HG03520 (cell line): ENCODE measurements at regions not wholly inside any gene's neighbourhood (a gene's known extent, or its start where the extent isn't known, plus 50 kb on each side); places are given as distances from the start of the nearest gene placed in this dataset.
A peak's percentile ranks its signal among the peaks of the same experiment; 100 is the strongest.
"Not testable (repeated sequence)": the region's sequence is repeated elsewhere in the genome, so short reads cannot be mapped to it uniquely, and the experiment has no call there.

Source experiments
- ATAC-seq: cut with Tn5 transposase; IDR thresholded peaks from one replicate; pipeline ENCODE4 v1.9.1; 2021; ENCODE audit warnings: mild to moderate bottlenecking, moderate library complexity; ENCODE audit not compliant: unreplicated experiment

DNA sequence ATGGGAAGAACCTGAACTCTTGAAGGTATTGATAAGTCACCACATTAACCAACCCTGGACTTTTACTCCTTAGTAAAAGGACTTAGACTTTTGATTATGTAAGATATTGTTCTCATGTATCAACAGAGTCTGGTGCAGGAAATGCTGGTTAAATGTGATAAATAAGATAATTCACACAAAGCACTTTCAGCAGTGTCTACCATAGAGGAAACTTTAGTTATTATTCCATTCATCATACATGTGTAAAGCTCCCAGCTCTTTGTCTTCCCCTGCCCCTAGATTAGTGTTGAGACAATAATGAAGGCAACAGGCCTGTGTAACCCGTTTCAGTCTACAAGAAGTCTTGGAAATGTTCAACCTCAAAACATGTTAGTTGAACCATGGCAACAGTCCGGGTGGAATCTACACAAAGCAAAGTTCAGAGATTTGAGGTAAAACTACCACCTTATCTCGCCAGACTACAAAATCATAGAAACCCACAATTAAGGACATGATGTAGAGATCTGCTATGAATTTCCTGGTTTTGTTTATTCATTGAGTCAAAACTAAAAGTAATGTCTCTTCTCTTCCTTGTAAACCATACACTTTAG is 109.9 kb upstream of the ADO start:
- ATAC-seq, result no peak

- ATAC-seq, result no peak
Measured at GRCh38 chr10:62696798-62697197, 107.7 kb upstream of the ADO start.

DNA sequence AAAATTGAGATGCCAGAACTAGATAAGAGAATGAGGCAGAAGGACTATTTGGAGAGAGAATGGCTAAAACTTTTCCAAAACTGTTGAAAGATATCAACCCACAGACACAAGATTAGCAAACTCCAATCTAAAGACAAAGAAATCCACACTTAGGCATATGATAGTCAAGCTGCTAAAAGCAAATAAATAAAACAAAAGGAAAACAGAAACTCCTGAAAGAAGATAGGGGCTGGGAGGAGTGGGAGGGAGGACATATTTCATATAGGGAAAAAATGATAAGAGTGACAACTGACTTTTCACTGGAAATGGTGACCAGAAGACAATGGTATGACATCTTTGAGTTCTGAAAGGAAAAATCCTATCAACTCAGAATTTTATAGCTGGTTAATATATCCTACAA is 105.4 kb upstream of the ADO start:
- no peak for ATAC-seq

GRCh38 chr10:62704121-62704520 is 100.4 kb upstream of the ADO start:
- ATAC-seq, result not testable (repeated sequence)

GRCh38 chr10:62705789-62706188 is 98.7 kb upstream of the ADO start:
- ATAC-seq, result no peak

DNA sequence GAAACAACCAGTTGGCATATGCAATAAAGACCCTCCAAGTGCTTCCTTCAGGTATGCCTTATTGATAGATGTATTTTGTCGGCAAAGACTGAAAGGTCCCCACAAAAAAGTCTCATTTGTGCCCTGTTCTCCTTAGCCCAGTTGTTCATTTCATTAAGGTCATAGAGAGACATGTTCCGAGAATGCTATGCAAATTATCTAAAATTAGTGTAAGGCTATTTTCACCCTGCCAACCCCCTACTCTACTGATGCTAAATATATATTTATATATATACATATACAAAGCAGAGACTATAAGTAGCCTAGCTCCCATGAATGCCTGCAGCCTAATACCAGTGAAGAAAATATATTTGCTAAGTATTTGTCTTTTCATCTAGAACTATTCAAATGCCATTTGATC is 96.7 kb upstream of the ADO start:
- peak; percentile 64 for ATAC-seq

DNA sequence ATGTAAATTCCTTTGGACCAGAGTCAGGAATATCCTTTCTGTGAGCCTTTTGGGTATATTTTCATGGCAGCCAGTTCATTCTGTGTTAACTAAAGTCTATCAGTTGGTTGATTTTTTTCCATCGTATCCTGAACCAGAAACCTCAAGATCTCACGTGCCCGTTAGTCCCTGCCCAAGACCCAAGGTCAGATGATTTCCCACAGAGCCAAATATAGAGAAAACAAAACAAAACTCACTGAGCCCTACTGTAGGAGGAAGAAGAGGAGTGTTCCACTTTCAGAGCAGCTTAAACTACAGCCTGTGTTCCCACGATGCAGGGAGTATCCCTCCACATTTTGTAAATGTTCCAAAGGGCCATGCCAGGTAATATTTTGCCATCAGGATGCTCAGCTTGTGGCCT is 96.0 kb upstream of the ADO start:
- ATAC-seq, result no peak

DNA sequence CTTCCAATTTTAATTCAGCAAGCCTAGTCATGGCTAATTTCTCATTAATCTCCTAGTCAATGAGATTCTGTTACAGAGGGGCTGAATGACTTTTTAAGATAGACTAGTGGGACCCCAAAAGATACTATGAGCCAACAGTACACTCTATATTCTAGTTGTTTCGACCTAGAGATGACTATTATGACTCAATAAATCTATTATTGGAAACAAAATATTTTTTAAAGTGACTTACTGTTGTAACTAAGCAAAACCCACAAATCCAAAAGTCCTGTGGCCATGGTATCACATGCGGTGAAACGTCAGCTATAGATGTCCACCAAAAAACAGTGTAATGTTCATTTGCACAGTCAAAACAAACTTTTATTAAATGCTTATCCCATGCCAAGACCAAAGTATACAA is 95.3 kb upstream of the ADO start:
- ATAC-seq, result no peak

DNA sequence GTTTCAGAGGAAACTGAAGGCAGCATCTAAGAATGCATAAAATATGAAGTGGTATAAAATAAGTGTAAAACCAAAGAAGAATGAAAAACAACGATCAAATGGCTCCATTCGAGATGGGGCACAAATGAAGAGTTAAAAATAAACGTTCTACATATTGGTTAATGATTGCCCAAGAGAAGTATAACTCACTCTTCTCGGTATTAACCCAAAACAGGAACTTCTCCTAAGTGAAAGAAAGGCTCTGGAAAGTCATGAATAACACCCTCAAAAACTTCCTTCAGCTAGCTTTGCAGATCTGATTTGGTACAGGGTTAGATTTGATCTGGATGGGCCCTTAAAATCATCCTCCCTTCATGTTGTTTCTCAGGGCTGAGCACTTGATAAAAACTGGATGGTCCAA is 94.3 kb upstream of the ADO start:
- ATAC-seq, result no peak

- ATAC-seq, result no peak
Measured at GRCh38 chr10:62715383-62715782, 89.1 kb upstream of the ADO start.

GRCh38 chr10:62718585-62718984 is 85.9 kb upstream of the ADO start:
- ATAC-seq, result no peak

- ATAC-seq, result no peak
Measured at GRCh38 chr10:62719061-62719460, 85.5 kb upstream of the ADO start.

DNA sequence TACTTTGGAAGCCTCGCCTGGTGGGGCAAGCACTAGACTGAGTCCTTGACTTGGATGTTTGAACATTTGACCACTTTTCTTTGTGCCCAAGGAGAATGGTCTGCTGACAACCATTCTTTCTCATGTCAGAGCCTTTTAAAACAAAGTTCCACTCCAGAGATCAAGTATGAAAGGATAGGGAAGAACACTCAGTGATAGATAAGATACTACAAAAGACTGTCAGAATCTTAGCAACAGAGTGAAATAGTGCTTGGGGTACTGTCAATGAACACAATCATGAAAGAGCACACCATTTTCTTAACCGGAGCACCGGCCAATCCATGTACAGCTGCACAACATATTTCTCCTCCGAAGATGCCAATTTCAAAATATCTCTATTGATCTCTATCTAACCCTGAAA is 82.8 kb upstream of the ADO start:
- ATAC-seq, result no peak

GRCh38 chr10:62723375-62723774 is 81.1 kb upstream of the ADO start:
- no peak for ATAC-seq

- no peak for ATAC-seq
Measured at GRCh38 chr10:62724465-62724864, 80.1 kb upstream of the ADO start.

GRCh38 chr10:62726142-62726541 is 78.4 kb upstream of the ADO start:
- peak; percentile 91 for ATAC-seq

DNA sequence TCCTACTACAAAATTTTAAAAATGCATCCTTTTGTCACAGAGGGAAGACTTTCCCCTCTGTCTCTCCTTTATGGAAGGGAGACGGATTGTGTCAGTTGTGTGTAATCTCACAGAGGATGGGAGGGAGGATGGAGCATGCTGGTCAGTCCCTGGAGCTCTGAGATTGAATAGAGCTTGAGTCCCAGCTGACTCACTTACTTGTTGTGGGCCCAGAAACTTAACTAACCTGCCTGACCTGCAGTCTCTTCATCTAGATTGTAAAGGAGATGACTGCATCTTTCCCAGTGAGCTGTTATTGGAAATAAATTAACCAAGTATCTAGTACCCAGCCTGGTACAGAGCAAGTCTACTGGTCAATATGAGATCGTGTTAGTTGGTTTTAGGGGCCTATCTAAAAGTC is 77.9 kb upstream of the ADO start:
- no peak for ATAC-seq

- ATAC-seq, result no peak
Measured at GRCh38 chr10:62727934-62728333, 76.6 kb upstream of the ADO start.

- ATAC-seq, result no peak
Measured at GRCh38 chr10:62728479-62728878, 76.0 kb upstream of the ADO start.

GRCh38 chr10:62732841-62733653 is 71.5 kb upstream of the ADO start:
- peak; percentile 85 for ATAC-seq

DNA sequence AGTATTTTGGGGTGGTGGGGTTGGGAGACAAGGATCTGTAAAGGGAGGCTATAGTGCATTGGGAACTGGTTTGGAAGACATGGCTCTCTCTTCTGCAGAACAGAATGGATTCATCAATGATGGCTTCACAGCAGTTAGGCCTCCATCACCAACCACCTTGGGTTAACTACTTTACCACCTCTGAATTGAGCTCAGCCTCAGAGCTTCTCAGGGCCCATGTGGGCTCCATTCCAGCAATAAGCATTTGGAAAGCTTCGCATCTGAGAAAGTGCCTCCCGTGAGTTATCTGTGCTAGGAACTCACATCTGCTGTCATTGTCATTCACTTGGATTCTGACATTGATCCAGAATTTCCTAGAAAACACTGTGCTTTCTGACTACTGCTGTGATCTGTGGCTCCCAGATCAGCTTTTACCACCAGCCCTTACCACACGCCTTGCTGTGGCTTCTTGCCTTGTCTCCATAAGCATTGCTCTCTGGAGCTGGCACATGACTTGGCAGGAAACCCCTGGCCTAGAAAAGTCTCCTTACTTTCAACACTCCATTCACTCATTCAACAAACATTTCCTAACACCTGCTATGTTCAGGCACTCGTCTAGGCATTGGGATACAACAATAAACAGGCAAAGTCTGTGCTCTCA is 70.7 kb upstream of the ADO start:
- no peak for ATAC-seq

DNA sequence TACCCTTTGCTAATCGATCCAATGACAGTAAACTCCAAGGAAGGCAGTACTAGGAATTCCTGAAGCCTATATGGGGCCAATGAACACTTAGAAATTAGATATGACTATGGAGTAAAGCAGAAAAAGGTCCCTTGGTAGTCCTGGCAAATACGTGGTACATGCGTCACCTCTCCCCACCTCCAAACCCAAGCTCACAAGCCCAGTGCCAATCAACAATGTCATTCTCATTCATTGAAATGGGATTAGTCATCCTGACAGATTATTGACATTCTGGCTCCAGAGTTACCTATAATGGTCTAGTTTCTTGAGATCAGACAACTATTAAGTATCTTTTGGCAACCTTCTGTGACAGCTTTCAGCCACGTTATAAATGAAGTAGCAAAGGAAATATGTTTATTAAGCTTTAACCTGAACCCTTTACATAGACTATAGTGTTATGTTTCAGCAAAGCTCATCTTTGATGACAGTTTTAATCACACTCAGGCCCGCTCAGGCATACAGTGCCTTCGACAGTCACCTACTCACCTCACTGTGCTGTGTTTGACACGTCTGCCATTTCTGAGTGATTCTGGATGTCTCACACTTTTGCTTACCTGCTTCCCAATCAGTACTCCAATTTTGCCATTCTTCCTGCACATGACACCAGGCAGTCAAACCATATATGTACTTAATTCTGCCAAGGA is 69.6 kb upstream of the ADO start:
- no peak for ATAC-seq
